Mesenchymal stem cell (in vitro differentiated cells and primary cell): ENCODE measurements at regions not wholly inside any gene's neighbourhood (a gene's known extent, or its start where the extent isn't known, plus 50 kb on each side); places are given as distances from the start of the nearest gene placed in this dataset.

Experiments used
- DNase-seq: peaks from one replicate; pipeline ENCODE4 v3.0.0-alpha.2; 2013
- H2AFZ ChIP-seq: one replicate; pipeline ENCODE4 v1.6.1; 2013; ENCODE audit warnings: low read depth, mild to moderate bottlenecking, control low read depth, inconsistent platforms, low read length, moderate library complexity
- H2AK5ac ChIP-seq: 2 replicates; pipeline ENCODE4 v1.6.1; 2013; ENCODE audit warnings: low read length, moderate library complexity, mild to moderate bottlenecking, inconsistent platforms; ENCODE audit not compliant: severe bottlenecking
- H2BK120ac ChIP-seq: one replicate; pipeline ENCODE4 v1.6.1; 2013; ENCODE audit warnings: low read depth, mild to moderate bottlenecking, inconsistent platforms, low read length, moderate library complexity
- H2BK12ac ChIP-seq, 2 experiments: one replicate each; pipeline ENCODE4 v1.6.1; 2013; ENCODE audit warnings: inconsistent platforms in 2 of 2, low read length in 2 of 2, mild to moderate bottlenecking in 2 of 2, moderate library complexity in 2 of 2, control low read depth in 1 of 2
- H2BK15ac ChIP-seq: one replicate; pipeline ENCODE4 v1.6.1; 2013; ENCODE audit warnings: mild to moderate bottlenecking, low read depth, inconsistent platforms; ENCODE audit not compliant: poor library complexity, severe bottlenecking
- H2BK5ac ChIP-seq: 2 replicates; pipeline ENCODE4 v1.6.1; 2013; ENCODE audit warnings: low read depth, mild to moderate bottlenecking, low read length, control low read depth, inconsistent platforms; ENCODE audit not compliant: poor library complexity, severe bottlenecking
- H3K14ac ChIP-seq, 2 experiments: one replicate each; pipeline ENCODE4 v1.6.1; 2013; ENCODE audit warnings: inconsistent platforms in 2 of 2, low read length in 2 of 2, control low read depth in 1 of 2, mild to moderate bottlenecking in 1 of 2, moderate library complexity in 1 of 2
- H3K18ac ChIP-seq, 2 experiments: one replicate each; pipeline ENCODE4 v1.6.1; 2013; ENCODE audit warnings: inconsistent platforms in 2 of 2, low read length in 2 of 2, control low read depth in 1 of 2, low read depth in 1 of 2, mild to moderate bottlenecking in 1 of 2
- H3K23ac ChIP-seq, 2 experiments: one replicate each; pipeline ENCODE4 v1.6.1; 2013; ENCODE audit warnings: inconsistent platforms in 2 of 2, low read length in 2 of 2, mild to moderate bottlenecking in 2 of 2, moderate library complexity in 2 of 2, control low read depth in 1 of 2
- H3K27ac ChIP-seq: 2 replicates; pipeline ENCODE4 v1.5.1; 2013; ENCODE audit warnings: mild to moderate bottlenecking, moderate library complexity, low read length, control low read depth, inconsistent platforms; ENCODE audit not compliant: poor library complexity, severe bottlenecking
- H3K27me3 ChIP-seq, 2 experiments: 2 replicates each; pipeline versions ENCODE4 v1.6.1 to v1.7.0; 2013; ENCODE audit warnings: low read length in 2 of 2, mild to moderate bottlenecking in 2 of 2, moderate library complexity in 2 of 2, control low read depth in 1 of 2, inconsistent platforms in 1 of 2; ENCODE audit not compliant: control insufficient read depth in 1 of 2, insufficient read depth in 1 of 2
- H3K36me3 ChIP-seq, 2 experiments: 2 replicates each; pipeline versions ENCODE4 v1.6.1 to v1.7.0; 2013; ENCODE audit warnings: low read length in 2 of 2, control low read depth in 1 of 2, inconsistent platforms in 1 of 2, low read depth in 1 of 2, mild to moderate bottlenecking in 1 of 2; ENCODE audit not compliant: insufficient read depth in 2 of 2, control insufficient read depth in 1 of 2
- H3K4ac ChIP-seq, 2 experiments: one replicate each; pipeline ENCODE4 v1.6.1; 2013; ENCODE audit warnings: inconsistent platforms in 2 of 2, low read length in 2 of 2, mild to moderate bottlenecking in 2 of 2, moderate library complexity in 2 of 2, control low read depth in 1 of 2, low read depth in 1 of 2
- H3K4me1 ChIP-seq: 2 replicates; pipeline ENCODE4 v1.6.1; 2013; ENCODE audit warnings: low read depth, low read length, control low read depth; ENCODE audit not compliant: control insufficient read depth, insufficient read depth
- H3K4me2 ChIP-seq: 2 replicates; pipeline ENCODE4 v1.6.1; 2013; ENCODE audit warnings: low read length, mild to moderate bottlenecking, inconsistent platforms; ENCODE audit not compliant: poor library complexity, severe bottlenecking
- H3K4me3 ChIP-seq, 2 experiments: 2 replicates each; pipeline versions ENCODE4 v1.5.1 to v1.7.0; 2013; ENCODE audit warnings: low read length in 2 of 2, mild to moderate bottlenecking in 2 of 2, control low read depth in 1 of 2, low read depth in 1 of 2; ENCODE audit not compliant: insufficient read depth in 1 of 2
- H3K79me1 ChIP-seq: replicated peaks from 2 replicates; pipeline ENCODE4 v1.6.1; 2013; ENCODE audit warnings: mild to moderate bottlenecking, control low read depth, low read length, inconsistent platforms; ENCODE audit not compliant: poor library complexity, severe bottlenecking
- H3K9ac ChIP-seq: 2 replicates; pipeline ENCODE4 v1.7.0; 2013; ENCODE audit warnings: mild to moderate bottlenecking, low read length, moderate library complexity
- H3K9me3 ChIP-seq: 2 replicates; pipeline ENCODE4 v1.7.0; 2013; ENCODE audit warnings: mild to moderate bottlenecking, low read length; ENCODE audit not compliant: control insufficient read depth
- H4K8ac ChIP-seq: one replicate; pipeline ENCODE4 v1.6.1; 2013; ENCODE audit warnings: inconsistent platforms, mild to moderate bottlenecking, low read length, moderate library complexity
- H4K91ac ChIP-seq: one replicate; pipeline ENCODE4 v1.6.1; 2013; ENCODE audit warnings: mild to moderate bottlenecking, low read length, inconsistent platforms
- WGBS: methylation state at CpG from one replicate; pipeline ENCODE4 v1.1.7; 2013; ENCODE audit warnings: mixed read lengths; 5-methylcytosine and 5-hydroxymethylcytosine counted together

DNA sequence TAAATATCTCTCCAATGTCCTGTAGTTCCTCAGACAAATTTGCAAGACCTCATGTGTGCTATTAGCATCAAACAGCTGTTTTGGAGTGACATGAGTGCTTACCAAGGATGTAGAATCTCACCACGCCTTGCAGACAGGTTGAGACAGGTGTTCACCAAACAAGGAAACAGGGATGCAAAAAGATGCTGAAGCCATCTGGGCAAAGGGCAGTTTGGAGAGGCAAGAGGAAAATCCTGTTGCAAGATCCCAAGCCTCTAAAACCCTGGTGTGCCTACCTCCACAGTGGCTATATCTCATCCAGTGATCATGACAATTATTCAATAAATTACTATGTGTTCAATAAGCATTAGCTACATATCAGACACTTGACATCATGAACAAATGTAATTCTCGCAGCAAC lies 373.7 kb downstream of the SOX9 start:
- no peak overlapping the region for H2BK12ac ChIP-seq
- no peak overlapping the region for H3K9ac ChIP-seq
- peaks cover 0 to 5% of the 10 kb centered on the region in 2 experiments for H3K27me3 ChIP-seq
- no peak overlapping the region for H3K27ac ChIP-seq
- no peak overlapping the region for H2AK5ac ChIP-seq
- no peak overlapping the region for H3K18ac ChIP-seq
- no peak overlapping the region for H3K4me2 ChIP-seq
- no peak overlapping the region for H2AFZ ChIP-seq
- H3K9me3 ChIP-seq = no peaks in the 10 kb centered on the region
- H3K4me1 ChIP-seq = peaks cover 7% of the 10 kb centered on the region
- H3K4me3 ChIP-seq = no peak overlapping the region
- H3K36me3 ChIP-seq = no peaks in the 10 kb centered on the region
- H3K23ac ChIP-seq = no peak overlapping the region
- no peak overlapping the region for H3K4ac ChIP-seq
- H3K14ac ChIP-seq = no peak overlapping the region
- no peak overlapping the region for H2BK120ac ChIP-seq
- WGBS = 85% methylated on average over 2 of the region's 2 CpGs
- H4K8ac ChIP-seq = no peak overlapping the region
- no peak for DNase-seq
- H3K79me1 ChIP-seq = peaks cover 32% of the 10 kb centered on the region
- H2BK5ac ChIP-seq = no peak overlapping the region
- no peak overlapping the region for H2BK15ac ChIP-seq
- H4K91ac ChIP-seq = no peak overlapping the region

DNA sequence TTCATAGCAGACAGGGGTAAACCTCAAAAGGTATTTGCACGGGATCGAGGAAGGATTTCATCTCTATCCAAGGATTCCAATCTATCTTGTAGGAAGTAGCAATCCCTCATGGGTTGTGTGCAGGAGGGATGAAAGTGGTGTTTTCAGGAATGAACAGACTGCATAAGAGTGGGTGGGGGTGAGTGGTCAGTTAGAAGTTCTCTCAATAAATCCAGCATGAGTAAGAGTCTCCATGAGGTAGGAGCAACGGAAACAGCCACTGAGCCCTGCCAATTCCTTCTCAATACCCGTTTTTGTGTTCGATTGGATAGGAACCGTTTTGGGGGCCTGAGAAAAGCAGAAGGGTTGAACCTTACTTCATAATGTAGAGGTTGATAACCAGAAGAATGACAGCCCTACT lies 375.6 kb downstream of the SOX9 start:
- Histone ChIP-seq H3K9ac (no peak overlapping the region), H3K9me3 (no peaks in the 10 kb centered on the region), H3K4me2 (no peak overlapping the region), H3K36me3 (no peaks in the 10 kb centered on the region), H2BK12ac (no peak overlapping the region), H3K79me1 (peaks cover 28% of the 10 kb centered on the region), H3K18ac (no peak overlapping the region), H3K4me1 (peaks cover 9% of the 10 kb centered on the region), H4K8ac (no peak overlapping the region), H2BK15ac (no peak overlapping the region), H2AK5ac (no peak overlapping the region), H3K23ac (no peak overlapping the region), H3K14ac (no peak overlapping the region), H2AFZ (no peak overlapping the region), H2BK120ac (no peak overlapping the region), H3K27me3 (no peaks in the 10 kb centered on the region), H2BK5ac (no peak overlapping the region), H3K4ac (no peak overlapping the region), H3K4me3 (no peak overlapping the region), H3K27ac (no peak overlapping the region), H4K91ac (no peak overlapping the region)
- DNase-seq = no peak
- 100% methylated on average over 6 of the region's 6 CpGs for WGBS

DNA sequence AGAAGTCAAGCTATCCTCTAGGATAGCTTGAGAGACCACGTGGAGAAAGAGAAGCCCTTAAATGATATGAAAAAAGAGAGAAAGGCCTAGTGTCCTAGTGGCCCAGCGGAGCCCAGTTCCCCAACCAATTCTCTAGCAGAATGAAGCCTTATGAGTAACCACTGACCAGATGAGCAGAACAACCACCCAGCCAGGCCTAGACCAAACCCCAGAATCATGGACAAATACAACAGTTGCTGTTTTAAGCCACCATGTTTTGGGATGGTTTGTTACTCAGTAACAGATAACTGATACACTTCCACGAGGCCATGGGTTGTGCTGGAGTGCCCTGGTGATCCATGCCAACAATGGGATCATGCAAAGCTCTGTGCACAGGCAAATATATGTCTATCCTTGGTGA lies 377.1 kb downstream of the SOX9 start:
- no peaks in the 10 kb centered on the region for H3K27me3 ChIP-seq
- H3K79me1 ChIP-seq = peaks cover 31% of the 10 kb centered on the region
- H3K9me3 ChIP-seq = no peaks in the 10 kb centered on the region
- no peak overlapping the region for H2BK12ac ChIP-seq
- H3K4ac ChIP-seq = no peak overlapping the region
- H3K9ac ChIP-seq = no peak overlapping the region
- no peak overlapping the region for H3K4me2 ChIP-seq
- peaks cover 16% of the 10 kb centered on the region for H3K4me1 ChIP-seq
- H2AK5ac ChIP-seq = no peak overlapping the region
- DNase-seq = no peak
- no peak overlapping the region for H3K14ac ChIP-seq
- 97% methylated on average over 3 of the region's 3 CpGs for WGBS
- H2BK5ac ChIP-seq = no peak overlapping the region
- no peak overlapping the region for H4K8ac ChIP-seq
- no peak overlapping the region for H2BK120ac ChIP-seq
- no peak overlapping the region for H2BK15ac ChIP-seq
- H3K36me3 ChIP-seq = peaks cover 0 to 3% of the 10 kb centered on the region in 2 experiments
- H3K27ac ChIP-seq = no peak overlapping the region
- no peak overlapping the region for H3K18ac ChIP-seq
- no peak overlapping the region for H3K23ac ChIP-seq
- no peak overlapping the region for H4K91ac ChIP-seq
- H2AFZ ChIP-seq = no peak overlapping the region
- no peak overlapping the region for H3K4me3 ChIP-seq

DNA sequence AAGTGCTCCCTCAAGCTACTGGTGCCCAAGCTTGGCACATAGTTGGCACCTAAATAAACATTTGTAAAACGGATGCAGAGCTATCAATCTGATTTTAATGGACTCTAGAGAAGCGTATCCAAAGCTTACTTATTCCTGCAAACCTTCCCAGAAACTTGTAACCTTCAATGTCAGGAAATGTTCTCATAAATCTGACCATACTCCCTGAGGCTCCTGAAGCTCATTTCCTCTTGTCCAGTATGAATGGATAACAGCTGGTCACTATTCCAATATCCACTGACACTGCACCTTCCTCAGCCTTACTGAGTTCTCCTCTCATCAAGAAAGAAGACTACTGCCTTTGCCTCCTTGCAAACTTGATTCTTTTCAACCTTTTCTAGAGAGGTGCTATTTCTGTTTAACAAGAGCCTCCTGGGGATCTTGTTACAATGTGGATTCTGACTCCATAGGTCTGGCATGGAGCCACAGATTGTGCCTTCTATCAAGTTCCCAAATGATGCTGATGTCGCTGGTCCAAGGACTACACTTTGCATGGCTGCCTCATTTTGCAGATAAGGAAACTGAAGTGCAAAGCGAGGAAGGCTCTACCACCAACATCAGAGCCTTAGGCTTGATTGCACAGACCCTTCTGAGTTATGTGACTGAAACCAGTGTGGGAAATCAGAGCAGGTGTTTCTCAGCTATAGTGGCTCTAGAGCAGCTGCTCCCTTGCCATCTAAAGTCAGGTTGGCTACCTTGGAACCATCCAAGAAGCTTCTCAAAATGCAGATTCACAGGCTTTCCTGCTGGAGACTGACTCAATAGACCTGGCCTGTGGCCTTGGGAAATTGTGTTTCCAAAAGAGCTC lies 377.8 kb downstream of the SOX9 start:
- Histone ChIP-seq H3K4me3 (no peak overlapping the region), H3K79me1 (peaks cover 28% of the 10 kb centered on the region), H3K18ac (no peak overlapping the region), H3K27me3 (no peaks in the 10 kb centered on the region), H2AFZ (no peak overlapping the region), H3K36me3 (peaks cover 0 to 3% of the 10 kb centered on the region in 2 experiments), H3K4me2 (no peak overlapping the region), H3K4ac (no peak overlapping the region), H4K8ac (no peak overlapping the region), H2BK15ac (no peak overlapping the region), H2BK120ac (no peak overlapping the region), H2BK12ac (no peak overlapping the region), H3K14ac (no peak overlapping the region), H3K27ac (no peak overlapping the region), H3K9me3 (no peaks in the 10 kb centered on the region), H3K4me1 (peaks cover 14% of the 10 kb centered on the region), H2BK5ac (no peak overlapping the region), H3K23ac (no peak overlapping the region), H2AK5ac (no peak overlapping the region), H4K91ac (no peak overlapping the region), H3K9ac (no peak overlapping the region)
- WGBS = 80% methylated on average over 4 of the region's 4 CpGs
- DNase-seq = no peak
